DMS114 treated with DMSO at 0.1 percent for 48 hours (cell line): ENCODE measurements at regions not wholly inside any gene's neighbourhood (a gene's known extent, or its start where the extent isn't known, plus 50 kb on each side); places are given as distances from the start of the nearest gene placed in this dataset.
"Not testable (repeated sequence)": the region's sequence is repeated elsewhere in the genome, so short reads cannot be mapped to it uniquely, and the experiment has no call there.

Experiments used
- DNase-seq: peaks from one replicate; lab custom pipeline; 2025; ENCODE audit not compliant: unreplicated experiment; lab: John Stamatoyannopoulos, UW

- not testable (repeated sequence) for DNase-seq
Observed at GRCh38 chrX:40788698-40789097, 53.4 kb upstream of the MED14 start.

GRCh38 chrX:40792433-40792832, 57.1 kb upstream of the MED14 start:
- DNase-seq = no peak

GRCh38 chrX:40794829-40795130, 59.4 kb upstream of the MED14 start:
- not testable (repeated sequence) for DNase-seq

GRCh38 chrX:40799745-40800144, 64.4 kb upstream of the MED14 start:
- DNase-seq = not testable (repeated sequence)

- no peak for DNase-seq
Observed at GRCh38 chrX:40805404-40805803, 70.1 kb upstream of the MED14 start.

- DNase-seq = no peak
Observed at GRCh38 chrX:40806513-40807220, 71.3 kb upstream of the MED14 start.

- no peak for DNase-seq
Observed at GRCh38 chrX:40807384-40807783, 72.0 kb upstream of the MED14 start.

- no peak for DNase-seq
Observed at GRCh38 chrX:40808203-40808602, 72.9 kb upstream of the MED14 start.

- DNase-seq = no peak
Observed at GRCh38 chrX:40809210-40809609, 73.9 kb upstream of the MED14 start.

- not testable (repeated sequence) for DNase-seq
Observed at GRCh38 chrX:40815045-40815444, 79.7 kb upstream of the MED14 start.

GRCh38 chrX:40816906-40817305, 81.6 kb upstream of the MED14 start:
- DNase-seq = no peak

GRCh38 chrX:40818236-40818635, 82.9 kb upstream of the MED14 start:
- DNase-seq = no peak

GRCh38 chrX:40821780-40822179, 86.4 kb upstream of the MED14 start:
- DNase-seq = no peak

- no peak for DNase-seq
Observed at GRCh38 chrX:40827331-40827730, 92.0 kb upstream of the MED14 start.

GRCh38 chrX:40831750-40832149, 96.4 kb upstream of the MED14 start:
- DNase-seq = no peak

- no peak for DNase-seq
Observed at GRCh38 chrX:40832723-40833122, 97.4 kb upstream of the MED14 start.

GRCh38 chrX:40834225-40834624, 98.9 kb upstream of the MED14 start:
- no peak for DNase-seq

GRCh38 chrX:40835526-40835925, 100.2 kb upstream of the MED14 start:
- no peak for DNase-seq

GRCh38 chrX:40843643-40844042, 108.3 kb upstream of the MED14 start:
- no peak for DNase-seq

GRCh38 chrX:40844471-40844870, 109.1 kb upstream of the MED14 start:
- no peak for DNase-seq

- no peak for DNase-seq
Observed at GRCh38 chrX:40845331-40845911, 110.1 kb upstream of the MED14 start.

GRCh38 chrX:40849906-40850823, 114.8 kb upstream of the MED14 start:
- DNase-seq = no peak
